Vagina (tissue), 2 donors: ENCODE measurements at regions not wholly inside any gene's neighbourhood (a gene's known extent, or its start where the extent isn't known, plus 50 kb on each side); places are given as distances from the start of the nearest gene placed in this dataset.

Experiments
- POLR2A ChIP-seq, 2 donors: fragments of 450-650 bp; IDR thresholded peaks; one replicate each; pipeline ENCODE4 v1.6.1; 2017; ENCODE audit warnings: antibody characterized with exemption in 2 of 2, mild to moderate bottlenecking in 2 of 2, moderate library complexity in 2 of 2
- POLR2AphosphoS5 ChIP-seq, 2 donors: sonication (generic); formaldehyde crosslinking; IDR thresholded peaks; one replicate each; pipeline ENCODE4 v1.9.0; 2017; ENCODE audit warnings: antibody characterized with exemption in 2 of 2, mild to moderate bottlenecking in 2 of 2, low read depth in 1 of 2; ENCODE audit not compliant: insufficient read depth in 1 of 2
- TF ChIP-seq, protein P1 (sequence below), 3 experiments: fragments of 450-650 bp in 2 of 3; fragments of 200-600 bp in 1 of 3; sonication (generic) in 1 of 3; IDR thresholded peaks; one replicate each; pipeline ENCODE4 v1.5.1; 2017 to 2019; ENCODE audit warnings: antibody characterized with exemption in 3 of 3, mild to moderate bottlenecking in 2 of 3, moderate library complexity in 2 of 3

DNA sequence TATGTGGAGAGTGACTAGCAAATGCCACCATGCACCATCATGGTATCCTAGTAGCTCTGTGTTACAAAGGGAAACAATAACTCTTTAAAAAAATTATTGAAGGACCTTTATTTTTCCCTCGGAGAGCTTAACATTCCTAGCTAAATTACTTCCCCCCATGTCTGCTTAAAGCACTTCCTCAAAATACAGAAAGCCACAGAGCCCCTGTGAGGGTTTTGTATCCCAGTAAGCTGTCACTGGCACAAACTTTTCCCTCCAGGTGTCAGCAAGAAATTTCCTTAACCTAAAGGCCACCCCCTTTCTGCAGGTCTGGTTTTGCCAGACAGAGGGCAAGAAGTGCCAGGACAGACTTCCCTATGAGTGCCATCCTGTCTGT is 340.0 kb upstream of the PRDM1 start:
- TF ChIP-seq, protein P1, sequence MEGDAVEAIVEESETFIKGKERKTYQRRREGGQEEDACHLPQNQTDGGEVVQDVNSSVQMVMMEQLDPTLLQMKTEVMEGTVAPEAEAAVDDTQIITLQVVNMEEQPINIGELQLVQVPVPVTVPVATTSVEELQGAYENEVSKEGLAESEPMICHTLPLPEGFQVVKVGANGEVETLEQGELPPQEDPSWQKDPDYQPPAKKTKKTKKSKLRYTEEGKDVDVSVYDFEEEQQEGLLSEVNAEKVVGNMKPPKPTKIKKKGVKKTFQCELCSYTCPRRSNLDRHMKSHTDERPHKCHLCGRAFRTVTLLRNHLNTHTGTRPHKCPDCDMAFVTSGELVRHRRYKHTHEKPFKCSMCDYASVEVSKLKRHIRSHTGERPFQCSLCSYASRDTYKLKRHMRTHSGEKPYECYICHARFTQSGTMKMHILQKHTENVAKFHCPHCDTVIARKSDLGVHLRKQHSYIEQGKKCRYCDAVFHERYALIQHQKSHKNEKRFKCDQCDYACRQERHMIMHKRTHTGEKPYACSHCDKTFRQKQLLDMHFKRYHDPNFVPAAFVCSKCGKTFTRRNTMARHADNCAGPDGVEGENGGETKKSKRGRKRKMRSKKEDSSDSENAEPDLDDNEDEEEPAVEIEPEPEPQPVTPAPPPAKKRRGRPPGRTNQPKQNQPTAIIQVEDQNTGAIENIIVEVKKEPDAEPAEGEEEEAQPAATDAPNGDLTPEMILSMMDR (IDR thresholded peaks at IDR 0.05): no peak
- TF ChIP-seq POLR2AphosphoS5 (IDR thresholded peaks at IDR 0.05; ENCODE audit: insufficient read depth in 1 of 2, low read depth in 1 of 2) (no peak), POLR2A (IDR thresholded peaks at IDR 0.05) (no peak)
